ENCODE measurements at regions not wholly inside any gene's neighbourhood (a gene's known extent, or its start where the extent isn't known, plus 50 kb on each side); places are given as distances from the start of the nearest gene placed in this dataset.
A peak's percentile ranks its signal among the peaks of the same experiment; 100 is the strongest.
"Not testable (repeated sequence)": the region's sequence is repeated elsewhere in the genome, so short reads cannot be mapped to it uniquely, and the experiment has no call there.

DNA sequence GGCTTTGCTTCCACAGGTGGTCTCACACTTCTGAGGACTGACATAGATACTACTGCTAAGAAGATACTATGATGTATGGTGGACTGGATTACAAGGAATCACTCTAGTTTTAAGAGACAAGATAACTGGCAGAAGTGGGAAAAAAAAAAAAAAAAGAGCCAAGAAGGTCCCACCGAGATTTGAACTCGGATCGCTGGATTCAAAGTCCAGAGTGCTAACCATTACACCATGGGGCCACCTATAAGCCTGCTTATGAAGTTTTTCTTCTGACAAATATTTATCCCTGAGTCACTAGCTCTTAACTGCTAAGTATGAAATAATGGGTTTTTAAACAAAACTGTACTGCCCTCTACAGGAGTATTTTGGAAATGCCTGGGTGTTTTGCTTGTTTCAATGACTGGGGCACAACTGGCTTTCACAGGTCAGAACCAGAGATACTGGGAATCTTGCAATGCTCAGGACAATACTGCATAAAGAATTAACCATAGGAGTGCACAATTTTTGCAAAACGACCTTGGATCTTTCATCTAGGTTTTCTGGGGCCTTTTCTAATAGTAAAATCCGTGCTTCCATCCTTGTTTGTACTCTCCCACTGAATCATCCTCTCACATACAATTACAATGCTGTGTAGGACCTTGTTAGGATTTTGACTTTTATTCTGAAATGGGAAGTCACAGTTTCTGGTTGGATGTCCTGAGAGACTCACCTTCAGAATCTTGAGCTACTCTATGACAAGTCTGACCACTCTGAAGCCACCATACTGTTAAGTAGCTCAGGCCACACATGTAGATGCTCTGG, 116.3 kb downstream of the OR2B2 start:
- TF ChIP-seq, protein P1, sequence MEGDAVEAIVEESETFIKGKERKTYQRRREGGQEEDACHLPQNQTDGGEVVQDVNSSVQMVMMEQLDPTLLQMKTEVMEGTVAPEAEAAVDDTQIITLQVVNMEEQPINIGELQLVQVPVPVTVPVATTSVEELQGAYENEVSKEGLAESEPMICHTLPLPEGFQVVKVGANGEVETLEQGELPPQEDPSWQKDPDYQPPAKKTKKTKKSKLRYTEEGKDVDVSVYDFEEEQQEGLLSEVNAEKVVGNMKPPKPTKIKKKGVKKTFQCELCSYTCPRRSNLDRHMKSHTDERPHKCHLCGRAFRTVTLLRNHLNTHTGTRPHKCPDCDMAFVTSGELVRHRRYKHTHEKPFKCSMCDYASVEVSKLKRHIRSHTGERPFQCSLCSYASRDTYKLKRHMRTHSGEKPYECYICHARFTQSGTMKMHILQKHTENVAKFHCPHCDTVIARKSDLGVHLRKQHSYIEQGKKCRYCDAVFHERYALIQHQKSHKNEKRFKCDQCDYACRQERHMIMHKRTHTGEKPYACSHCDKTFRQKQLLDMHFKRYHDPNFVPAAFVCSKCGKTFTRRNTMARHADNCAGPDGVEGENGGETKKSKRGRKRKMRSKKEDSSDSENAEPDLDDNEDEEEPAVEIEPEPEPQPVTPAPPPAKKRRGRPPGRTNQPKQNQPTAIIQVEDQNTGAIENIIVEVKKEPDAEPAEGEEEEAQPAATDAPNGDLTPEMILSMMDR (IDR thresholded peaks at IDR 0.05; ENCODE audit: control extremely low read depth, extremely low read depth, low read depth, missing control alignments): peak; percentile 76
- DNase-seq (ENCODE audit: extremely low spot score): peak; percentile 63
- POLR2A ChIA-PET: interaction anchor here (0.6 to 2.2 kb wide), 6 partner anchors 12 to 1598 kb away, joined by 3 to 11 read pairs (median 6); a partner anchor contains a TSS
- CTCF ChIA-PET: interaction anchor here (0.6 to 4.0 kb wide), 43 partner anchors 8 to 1243 kb away, joined by 3 to 39 read pairs (median 3); partner anchors contain the start of gene POM121L2

DNA sequence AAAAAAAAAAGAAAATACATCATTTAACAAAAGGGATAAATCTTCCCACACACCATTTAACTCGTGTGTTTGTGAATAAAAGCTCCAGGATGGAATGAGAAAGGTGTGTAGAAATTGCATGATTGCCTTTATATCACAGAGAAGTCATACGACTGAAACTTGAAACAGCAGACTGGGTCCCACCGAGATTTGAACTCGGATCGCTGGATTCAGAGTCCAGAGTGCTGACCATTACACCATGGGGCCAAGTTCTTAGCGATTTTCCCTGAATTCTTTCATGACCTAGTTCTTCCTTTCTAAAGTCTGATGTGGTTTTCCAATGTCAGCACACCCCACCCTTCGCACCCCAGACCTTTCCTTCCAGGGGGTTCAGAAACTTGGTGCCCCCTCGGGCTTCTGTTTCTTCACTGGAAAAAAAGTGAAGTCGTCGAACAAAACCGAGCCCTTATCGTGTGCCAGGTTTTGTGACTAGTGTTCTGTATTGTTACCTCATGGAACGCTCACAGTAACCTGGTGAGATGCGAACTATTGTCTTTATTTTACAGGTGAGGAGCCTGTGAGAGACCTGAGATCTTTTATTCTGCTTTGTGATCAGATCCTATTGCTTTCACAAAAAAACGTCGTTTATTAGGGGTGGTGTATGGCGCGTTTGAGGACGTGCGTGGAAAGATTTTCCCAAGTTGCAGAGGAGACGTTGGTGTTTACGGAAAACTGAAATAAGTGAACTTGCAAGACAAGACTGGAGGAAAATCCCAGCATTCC, 120.8 kb downstream of the OR2B2 start:
- TF ChIP-seq, protein P1 (IDR thresholded peaks at IDR 0.05; ENCODE audit: control extremely low read depth, extremely low read depth, low read depth, missing control alignments): no peak
- ChIA-PET CTCF (no interaction called here), POLR2A (interaction anchor here (0.9 kb wide), 1 partner anchor 101 kb away, joined by 3 read pairs; a partner anchor contains a TSS)
- peak; percentile 29 for DNase-seq (ENCODE audit: extremely low spot score)

DNA sequence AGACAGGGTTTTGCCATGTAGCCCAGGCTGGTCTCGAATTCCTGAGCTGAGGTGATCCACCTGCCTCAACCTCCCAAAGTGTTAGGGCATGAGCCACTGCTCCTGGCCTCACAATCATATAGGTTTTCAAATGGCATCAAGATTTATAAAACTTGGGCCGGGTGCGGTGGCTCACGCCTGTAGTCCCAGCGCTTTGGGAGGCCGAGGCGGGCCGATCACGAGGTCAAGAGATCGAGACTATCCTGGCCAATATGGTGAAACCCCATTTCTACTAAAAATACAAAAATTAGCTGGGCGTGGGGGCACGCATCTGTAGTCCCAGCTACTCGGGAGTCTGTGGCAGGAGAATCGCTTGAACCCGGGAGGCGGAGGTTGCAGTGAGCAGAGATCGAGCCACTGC, 123.8 kb downstream of the OR2B2 start:
- DNase-seq (ENCODE audit: extremely low spot score): not testable (repeated sequence)
- CTCF ChIA-PET: interaction anchor here (1.6 to 2.2 kb wide), 2 partner anchors 8 to 100 kb away, joined by 3 to 5 read pairs; no protein-coding TSS in a partner anchor
- POLR2A ChIA-PET: interaction anchor here (1.0 kb wide), 1 partner anchor 102 kb away, joined by 4 read pairs; a partner anchor contains a TSS

DNA sequence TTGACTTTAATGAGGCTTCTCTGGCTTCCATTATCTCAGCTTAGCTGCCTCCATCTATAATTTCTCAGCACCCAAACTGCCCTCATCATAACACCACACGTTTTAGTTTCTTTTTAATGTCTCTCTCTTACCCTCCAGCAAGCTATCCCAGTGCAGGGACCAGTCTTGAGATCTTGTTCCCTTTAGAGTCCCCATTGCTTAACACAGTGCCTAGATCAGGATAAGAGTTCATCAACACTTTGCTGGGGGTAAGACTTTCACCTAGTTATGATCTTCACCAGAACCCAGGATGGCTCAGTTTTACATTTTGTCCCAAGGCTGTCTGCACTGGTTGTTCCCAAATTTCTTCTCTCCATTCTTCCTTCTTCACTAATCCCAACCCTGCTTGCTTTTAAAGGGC, 126.1 kb downstream of the OR2B2 start:
- CTCF ChIA-PET: interaction anchor here (1.2 to 2.4 kb wide), 3 partner anchors 91 to 310 kb away, joined by 3 to 7 read pairs (median 3); no protein-coding TSS in a partner anchor
- TF ChIP-seq, protein P1 (IDR thresholded peaks at IDR 0.05; ENCODE audit: control extremely low read depth, extremely low read depth, low read depth, missing control alignments): no peak
- no peak for DNase-seq (ENCODE audit: extremely low spot score)
- POLR2A ChIA-PET: no interaction called here

DNA sequence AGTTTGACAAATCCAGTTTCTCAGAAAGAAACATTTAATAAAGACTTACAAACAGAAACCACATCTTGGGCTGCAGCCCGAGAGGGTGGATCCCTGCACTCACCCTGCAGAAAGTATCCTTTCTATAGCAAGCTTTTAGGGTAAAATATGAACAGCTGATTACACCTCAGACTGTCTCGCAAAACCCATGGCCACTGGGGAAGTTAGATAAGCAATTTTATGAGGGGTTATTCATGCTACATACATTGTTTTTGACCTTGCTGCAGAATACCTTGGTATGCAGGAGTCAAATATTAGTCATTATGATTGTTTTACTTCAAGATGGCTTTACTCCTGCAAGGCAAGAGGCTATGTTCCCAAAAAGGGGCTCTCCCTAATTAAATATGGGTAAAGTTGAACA, 126.9 kb downstream of the OR2B2 start:
- ChIA-PET POLR2A (no interaction called here), CTCF (interaction anchor here (1.6 to 2.4 kb wide), 2 partner anchors 90 to 110 kb away, joined by 3 to 7 read pairs; no protein-coding TSS in a partner anchor)
- TF ChIP-seq, protein P1 (IDR thresholded peaks at IDR 0.05; ENCODE audit: control extremely low read depth, extremely low read depth, low read depth, missing control alignments): no peak
- no peak for DNase-seq (ENCODE audit: extremely low spot score)

DNA sequence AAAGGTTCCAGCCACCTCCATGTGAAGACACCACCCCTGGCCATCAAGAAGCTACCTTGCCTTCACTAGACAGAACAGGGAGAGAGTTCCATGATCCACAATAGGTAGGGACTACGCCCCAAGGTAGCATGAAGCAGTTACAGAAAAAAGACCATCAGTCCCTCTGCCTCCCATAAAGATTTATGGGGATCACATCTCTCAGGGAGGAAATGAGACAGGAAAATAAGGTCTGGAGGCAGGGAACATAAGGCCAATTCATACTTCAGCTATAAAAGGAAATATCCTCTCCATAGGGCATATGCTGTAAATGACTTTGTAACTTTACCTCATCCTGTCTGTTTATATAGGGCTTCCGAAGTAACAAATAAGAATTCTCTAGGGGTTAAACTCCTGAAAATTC, 129.4 kb downstream of the OR2B2 start:
- TF ChIP-seq, protein P1 (IDR thresholded peaks at IDR 0.05; ENCODE audit: control extremely low read depth, extremely low read depth, low read depth, missing control alignments): no peak
- ChIA-PET CTCF (interaction anchor here (2.1 kb wide), 1 partner anchor 112 kb away, joined by 5 read pairs; no protein-coding TSS in a partner anchor), POLR2A (no interaction called here)
- no peak for DNase-seq (ENCODE audit: extremely low spot score)
